Mucosa of stomach (tissue), 1 donor: ENCODE measurements at regions not wholly inside any gene's neighbourhood (a gene's known extent, or its start where the extent isn't known, plus 50 kb on each side); places are given as distances from the start of the nearest gene placed in this dataset.
"Not testable (repeated sequence)": the region's sequence is repeated elsewhere in the genome, so short reads cannot be mapped to it uniquely, and the experiment has no call there.

ENCODE experiments used
- H3K27me3 ChIP-seq: one replicate; pipeline ENCODE4 v1.7.0; 2013; ENCODE audit warnings: mild to moderate bottlenecking, low read length; ENCODE audit not compliant: control insufficient read depth, insufficient read depth
- H3K36me3 ChIP-seq: one replicate; pipeline ENCODE4 v1.7.0; 2013; ENCODE audit warnings: low read length; ENCODE audit not compliant: control insufficient read depth, insufficient read depth
- H3K4me1 ChIP-seq: one replicate; pipeline ENCODE4 v1.7.0; 2013; ENCODE audit warnings: mild to moderate bottlenecking, low read length; ENCODE audit not compliant: control insufficient read depth, insufficient read depth
- H3K4me3 ChIP-seq: one replicate; pipeline ENCODE4 v1.7.0; 2013; ENCODE audit warnings: low read length
- H3K9ac ChIP-seq: one replicate; pipeline ENCODE4 v1.7.0; 2013; ENCODE audit warnings: mild to moderate bottlenecking, low read length, moderate library complexity
- H3K9me3 ChIP-seq: one replicate; pipeline ENCODE4 v1.7.0; 2013; ENCODE audit warnings: mild to moderate bottlenecking, low read length, moderate library complexity; ENCODE audit not compliant: control insufficient read depth
- donor health status: Pancreatic carcinoma.

GRCh38 chr19:20482721-20483120, 82.9 kb downstream of the ZNF737 start:
- Histone ChIP-seq H3K36me3 (no peaks in the 10 kb centered on the region), H3K4me1 (peaks cover 9% of the 10 kb centered on the region), H3K9ac (no peak overlapping the region), H3K27me3 (no peaks in the 10 kb centered on the region), H3K4me3 (no peak overlapping the region), H3K9me3 (no peaks in the 10 kb centered on the region)

GRCh38 chr19:20481736-20482135, 83.8 kb downstream of the ZNF737 start:
- H3K4me1 ChIP-seq: peaks cover 9% of the 10 kb centered on the region
- no peaks in the 10 kb centered on the region for H3K36me3 ChIP-seq
- H3K4me3 ChIP-seq: no peak overlapping the region
- no peak overlapping the region for H3K9ac ChIP-seq
- no peaks in the 10 kb centered on the region for H3K27me3 ChIP-seq
- no peaks in the 10 kb centered on the region for H3K9me3 ChIP-seq

DNA sequence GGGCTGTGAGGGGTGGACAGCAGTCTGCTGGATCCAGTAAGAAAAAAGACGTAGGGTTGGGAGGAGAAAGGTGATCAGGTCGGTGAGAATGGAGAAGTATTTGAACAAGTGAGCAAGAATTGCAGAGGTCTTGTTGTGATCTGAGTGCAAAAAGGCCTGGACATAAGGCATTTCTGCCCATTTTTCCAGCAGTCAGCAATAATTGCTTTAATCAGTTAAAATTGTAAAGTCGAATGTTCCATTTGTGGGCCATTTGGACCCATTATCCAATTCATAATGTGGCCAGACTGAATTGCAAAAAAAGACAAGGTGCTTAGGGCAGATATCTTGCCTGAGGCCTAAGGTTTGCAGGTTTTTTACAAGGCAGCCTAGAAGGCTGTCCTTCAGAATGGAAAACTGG, 86.1 kb downstream of the ZNF737 start:
- peaks cover 9% of the 10 kb centered on the region for H3K4me1 ChIP-seq
- H3K9me3 ChIP-seq: no peaks in the 10 kb centered on the region
- H3K4me3 ChIP-seq: no peak overlapping the region
- H3K36me3 ChIP-seq: no peaks in the 10 kb centered on the region
- no peaks in the 10 kb centered on the region for H3K27me3 ChIP-seq
- no peak overlapping the region for H3K9ac ChIP-seq

GRCh38 chr19:20478936-20479335, 86.6 kb downstream of the ZNF737 start:
- no peaks in the 10 kb centered on the region for H3K36me3 ChIP-seq
- H3K27me3 ChIP-seq: no peaks in the 10 kb centered on the region
- H3K4me1 ChIP-seq: peaks cover 9% of the 10 kb centered on the region
- no peak overlapping the region for H3K9ac ChIP-seq
- no peak overlapping the region for H3K4me3 ChIP-seq
- H3K9me3 ChIP-seq: no peaks in the 10 kb centered on the region

DNA sequence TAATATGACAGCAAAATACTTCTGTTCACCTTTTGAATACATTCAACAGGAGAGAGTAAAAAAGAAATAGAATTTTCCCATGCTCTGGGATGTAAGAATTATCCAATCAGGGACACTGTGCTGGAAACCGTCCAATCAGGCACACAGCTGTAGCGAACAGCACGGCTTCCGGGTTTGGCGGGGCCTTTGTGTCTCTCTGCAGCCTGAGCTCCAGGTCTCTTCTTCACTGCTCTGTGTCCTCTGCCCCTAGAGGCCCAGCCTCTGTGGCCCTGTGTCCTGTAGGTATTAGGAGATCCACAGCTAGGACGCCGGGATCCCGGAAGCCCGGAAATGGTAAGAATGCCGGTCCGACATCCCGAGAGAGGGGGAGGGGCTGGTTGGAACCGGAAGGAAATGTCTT, 92.7 kb downstream of the ZNF737 start:
- Histone ChIP-seq H3K27me3 (no peaks in the 10 kb centered on the region), H3K4me3 (no peak overlapping the region), H3K9ac (no peak overlapping the region), H3K4me1 (peaks cover 15% of the 10 kb centered on the region), H3K9me3 (no peaks in the 10 kb centered on the region), H3K36me3 (no peaks in the 10 kb centered on the region)

- Histone ChIP-seq H3K9me3 (no peaks in the 10 kb centered on the region), H3K4me3 (no peak overlapping the region), H3K4me1 (peaks cover 15% of the 10 kb centered on the region), H3K9ac (no peak overlapping the region), H3K36me3 (no peaks in the 10 kb centered on the region), H3K27me3 (no peaks in the 10 kb centered on the region)
Measured at GRCh38 chr19:20471431-20471830, 94.2 kb downstream of the ZNF737 start.

DNA sequence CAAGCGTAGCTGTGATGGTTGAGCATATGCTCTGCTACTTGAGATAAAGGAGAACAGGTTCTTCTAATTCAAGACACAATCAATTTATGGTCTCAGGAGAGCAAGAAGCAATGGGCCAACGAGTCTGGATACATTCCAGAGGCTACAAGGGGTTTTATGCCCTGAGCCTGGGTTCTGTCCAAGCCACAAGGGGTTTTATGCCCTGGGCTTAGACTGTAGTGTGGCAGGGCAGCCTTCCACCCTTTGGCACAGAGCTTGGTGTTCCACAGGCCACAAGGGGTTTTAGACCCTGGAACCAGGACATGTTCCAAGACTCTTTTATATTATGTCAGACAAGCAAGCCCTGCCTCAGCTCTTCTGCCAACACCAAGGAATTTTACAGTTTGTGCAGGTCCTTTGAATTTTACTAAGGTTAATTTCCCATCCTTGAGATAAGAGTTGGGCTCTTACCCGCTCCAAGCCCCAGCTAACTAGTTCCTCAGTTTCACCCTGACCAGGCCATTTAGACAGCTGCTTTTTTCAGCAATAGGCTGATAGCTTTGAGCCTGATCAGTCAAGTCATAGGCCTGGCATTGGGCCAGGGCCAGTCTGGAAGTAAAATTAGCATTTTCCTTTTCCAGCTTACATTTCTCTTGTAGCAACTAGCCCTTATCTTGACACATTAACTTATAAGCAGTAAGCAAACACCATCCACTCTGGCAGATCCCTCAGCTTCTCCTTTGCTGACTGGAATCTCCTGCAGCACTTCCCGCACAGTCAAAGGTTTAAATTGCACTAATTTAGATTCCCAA, 95.0 kb downstream of the ZNF737 start:
- H3K27me3 ChIP-seq: no peaks in the 10 kb centered on the region
- peaks cover 15% of the 10 kb centered on the region for H3K4me1 ChIP-seq
- H3K4me3 ChIP-seq: no peak overlapping the region
- H3K9me3 ChIP-seq: no peaks in the 10 kb centered on the region
- no peaks in the 10 kb centered on the region for H3K36me3 ChIP-seq
- H3K9ac ChIP-seq: no peak overlapping the region

GRCh38 chr19:20466638-20466990, 99.0 kb downstream of the ZNF737 start:
- H3K9me3 ChIP-seq, H3K36me3 ChIP-seq, H3K27me3 ChIP-seq, H3K9ac ChIP-seq, H3K4me3 ChIP-seq: not testable (repeated sequence)
- peaks cover 15% of the 10 kb centered on the region for H3K4me1 ChIP-seq

- peaks cover 13% of the 10 kb centered on the region for H3K4me1 ChIP-seq
- not testable (repeated sequence) for H3K9ac ChIP-seq, H3K27me3 ChIP-seq, H3K36me3 ChIP-seq, H3K9me3 ChIP-seq, H3K4me3 ChIP-seq
Measured at GRCh38 chr19:20465922-20466637, 99.5 kb downstream of the ZNF737 start.

- Histone ChIP-seq H3K4me3 (no peak overlapping the region), H3K36me3 (no peaks in the 10 kb centered on the region), H3K9me3 (no peaks in the 10 kb centered on the region), H3K27me3 (no peaks in the 10 kb centered on the region), H3K4me1 (no peaks in the 10 kb centered on the region), H3K9ac (no peak overlapping the region)
Measured at GRCh38 chr19:20453425-20453935, 112.1 kb downstream of the ZNF737 start.

- no peaks in the 10 kb centered on the region for H3K27me3 ChIP-seq
- H3K4me1 ChIP-seq: no peaks in the 10 kb centered on the region
- no peak overlapping the region for H3K9ac ChIP-seq
- no peaks in the 10 kb centered on the region for H3K36me3 ChIP-seq
- no peak overlapping the region for H3K4me3 ChIP-seq
- H3K9me3 ChIP-seq: no peaks in the 10 kb centered on the region
Measured at GRCh38 chr19:20444202-20444885, 121.2 kb downstream of the ZNF737 start.

DNA sequence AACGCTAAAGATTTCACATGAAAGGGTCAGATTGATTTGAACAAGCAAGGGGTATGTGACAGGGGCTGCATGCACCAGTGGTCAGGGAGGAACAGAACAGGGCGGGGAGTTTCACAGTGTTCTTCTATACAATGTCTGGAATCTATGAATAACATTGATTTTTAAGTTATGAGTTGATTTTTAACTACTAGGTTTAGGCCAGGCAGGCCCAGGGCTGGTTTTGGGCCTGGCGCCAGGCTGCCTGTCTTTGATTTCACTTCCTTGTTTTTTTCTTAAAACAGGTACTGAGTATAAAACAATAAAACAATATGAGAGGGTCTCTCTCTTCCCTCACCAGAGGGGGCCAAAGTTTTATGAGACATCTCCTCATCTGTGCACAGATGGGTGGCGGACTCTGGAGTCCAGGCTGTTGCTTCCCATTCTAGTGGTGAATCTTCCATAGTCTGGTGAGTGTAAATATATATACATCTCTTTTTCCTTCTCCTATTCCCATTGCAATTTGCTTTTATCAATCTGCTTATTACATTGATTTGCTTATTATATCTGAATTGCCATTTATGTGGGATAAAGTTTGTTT, 133.2 kb downstream of the ZNF737 start:
- not testable (repeated sequence) for H3K36me3 ChIP-seq, H3K27me3 ChIP-seq, H3K4me1 ChIP-seq, H3K9ac ChIP-seq, H3K4me3 ChIP-seq, H3K9me3 ChIP-seq
